HepG2 (cell line): ENCODE measurements at regions not wholly inside any gene's neighbourhood (a gene's known extent, or its start where the extent isn't known, plus 50 kb on each side); places are given as distances from the start of the nearest gene placed in this dataset.

Source experiments
- ARID2 ChIP-seq: sonication (generic); formaldehyde crosslinking; IDR thresholded peaks from 2 replicates; pipeline ENCODE4 v1.8.1; 2022; ENCODE audit warnings: mild to moderate bottlenecking, missing genetic modification reagents, borderline replicate concordance
- BCLAF1 ChIP-seq: fragments of 450-650 bp; IDR thresholded peaks from 2 replicates; pipeline ENCODE4 v1.6.1; 2017; ENCODE audit warnings: mild to moderate bottlenecking
- EHMT2 ChIP-seq: fragments of 200-600 bp; sonication (generic); IDR thresholded peaks from 2 replicates; pipeline ENCODE4 v1.7.0; 2017; ENCODE audit warnings: antibody characterized with exemption, low read depth, low read length, borderline replicate concordance
- FOXJ3 ChIP-seq: sonication (generic); formaldehyde crosslinking; IDR thresholded peaks from 2 replicates; pipeline ENCODE4 v1.4.0; 2020; ENCODE audit warnings: missing genetic modification reagents, mild to moderate bottlenecking, borderline replicate concordance
- HCFC1 ChIP-seq: fragments of 150-350 bp; IDR thresholded peaks from 2 replicates; pipeline ENCODE4 v1.6.1; 2014; ENCODE audit warnings: low read depth, low read length
- HOXA5 ChIP-seq: sonication (generic); formaldehyde crosslinking; IDR thresholded peaks from 2 replicates; pipeline ENCODE4 v1.4.0; 2020; ENCODE audit warnings: missing genetic modification reagents
- KDM4B ChIP-seq: sonication (generic); formaldehyde crosslinking; IDR thresholded peaks from 2 replicates; pipeline ENCODE4 v1.4.0; 2020; ENCODE audit warnings: missing genetic modification reagents
- KLF11 ChIP-seq: IDR thresholded peaks from 2 replicates; pipeline ENCODE4 v1.6.1; 2016; ENCODE audit warnings: missing compliant biosample characterization
- ZNF136 ChIP-seq: sonication (generic); formaldehyde crosslinking; IDR thresholded peaks from 2 replicates; pipeline ENCODE4 v1.8.1; 2022; ENCODE audit warnings: low read depth, mild to moderate bottlenecking, moderate library complexity, missing genetic modification reagents
- ZNF253 ChIP-seq: sonication (generic); formaldehyde crosslinking; IDR thresholded peaks from 2 replicates; pipeline ENCODE4 v1.8.0; 2022; ENCODE audit warnings: mild to moderate bottlenecking, missing genetic modification reagents, borderline replicate concordance
- ZNF432 ChIP-seq: sonication (generic); formaldehyde crosslinking; IDR thresholded peaks from 2 replicates; pipeline ENCODE4 v1.5.0; 2020; ENCODE audit warnings: missing genetic modification reagents, mild to moderate bottlenecking, borderline replicate concordance
- ZNF44 ChIP-seq: sonication (generic); formaldehyde crosslinking; IDR thresholded peaks from 2 replicates; pipeline ENCODE4 v1.5.1; 2020; ENCODE audit warnings: mild to moderate bottlenecking, missing genetic modification reagents
- ZNF7 ChIP-seq: IDR thresholded peaks from 2 replicates; pipeline ENCODE4 v1.6.1; 2016; ENCODE audit warnings: missing biosample characterization, missing genetic modification reagents
- ZNF761 ChIP-seq: sonication (generic); formaldehyde crosslinking; conservative IDR thresholded peaks from 2 replicates; pipeline ENCODE4 v1.4.0; 2020; ENCODE audit warnings: mild to moderate bottlenecking, missing genetic modification reagents
- ZNF816 ChIP-seq: sonication (generic); formaldehyde crosslinking; IDR thresholded peaks from 2 replicates; pipeline ENCODE4 v1.8.0; 2022; ENCODE audit warnings: missing genetic modification reagents, mild to moderate bottlenecking, borderline replicate concordance
- TF ChIP-seq, protein P1 (sequence below): sonication (generic); formaldehyde crosslinking; IDR thresholded peaks from 2 replicates; pipeline ENCODE4 v1.4.0; 2020; ENCODE audit warnings: missing genetic modification reagents, mild to moderate bottlenecking, borderline replicate concordance
- TF ChIP-seq, protein P2 (sequence below): sonication (generic); IDR thresholded peaks from 2 replicates; pipeline ENCODE4 v1.6.1; 2016; ENCODE audit warnings: low read depth, borderline replicate concordance
- TF ChIP-seq, protein P3 (sequence below): sonication (generic); formaldehyde crosslinking; IDR thresholded peaks from 2 replicates; pipeline ENCODE4 v1.4.0; 2020; ENCODE audit warnings: mild to moderate bottlenecking, low read depth, missing genetic modification reagents
- TF ChIP-seq, protein P4 (sequence below), 2 experiments: IDR thresholded peaks; 2 replicates each; pipeline ENCODE4 v1.6.1; 2011 to 2012; ENCODE audit warnings: low read length in 2 of 2, borderline replicate concordance in 1 of 2, low read depth in 1 of 2, mild to moderate bottlenecking in 1 of 2, moderate library complexity in 1 of 2

GRCh38 chr20:12925210-12925755, 83.5 kb upstream of the SPTLC3 start (continued):
- TF ChIP-seq BCLAF1 (no peak), ARID2 (CRISPR knock-in tag) (no peak), ZNF253 (no peak), ZNF7 (CRISPR knock-in tag) (no peak), ZNF432 (CRISPR knock-in tag) (no peak), ZNF761 (CRISPR knock-in tag) (0 out of 2 replicates have a peak, but pooled peaks have one; percentile 70), HOXA5 (no peak; the same call in 1 of the 2 replicates), EHMT2 (no peak; the same call in 1 of the 2 replicates), ZNF136 (CRISPR knock-in tag) (peak; percentile 82; the same call in 1 of the 2 replicates), FOXJ3 (0 out of 2 replicates have a peak, but pooled peaks have one; percentile 21), KLF11 (CRISPR knock-in tag) (peak; percentile 82; the same call in 1 of the 2 replicates), HCFC1 (no peak), ZNF44 (CRISPR knock-in tag) (no peak), KDM4B (CRISPR knock-in tag) (peak; percentile 65; the same call in 1 of the 2 replicates), ZNF816 (no peak)
- TF ChIP-seq, protein P1, sequence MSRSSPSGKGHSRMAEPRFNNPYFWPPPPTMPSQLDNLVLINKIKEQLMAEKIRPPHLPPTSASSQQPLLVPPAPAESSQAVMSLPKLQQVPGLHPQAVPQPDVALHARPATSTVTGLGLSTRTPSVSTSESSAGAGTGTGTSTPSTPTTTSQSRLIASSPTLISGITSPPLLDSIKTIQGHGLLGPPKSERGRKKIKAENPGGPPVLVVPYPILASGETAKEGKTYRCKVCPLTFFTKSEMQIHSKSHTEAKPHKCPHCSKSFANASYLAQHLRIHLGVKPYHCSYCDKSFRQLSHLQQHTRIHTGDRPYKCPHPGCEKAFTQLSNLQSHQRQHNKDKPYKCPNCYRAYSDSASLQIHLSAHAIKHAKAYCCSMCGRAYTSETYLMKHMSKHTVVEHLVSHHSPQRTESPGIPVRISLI (CRISPR knock-in tag) = no peak
- TF ChIP-seq, protein P2, sequence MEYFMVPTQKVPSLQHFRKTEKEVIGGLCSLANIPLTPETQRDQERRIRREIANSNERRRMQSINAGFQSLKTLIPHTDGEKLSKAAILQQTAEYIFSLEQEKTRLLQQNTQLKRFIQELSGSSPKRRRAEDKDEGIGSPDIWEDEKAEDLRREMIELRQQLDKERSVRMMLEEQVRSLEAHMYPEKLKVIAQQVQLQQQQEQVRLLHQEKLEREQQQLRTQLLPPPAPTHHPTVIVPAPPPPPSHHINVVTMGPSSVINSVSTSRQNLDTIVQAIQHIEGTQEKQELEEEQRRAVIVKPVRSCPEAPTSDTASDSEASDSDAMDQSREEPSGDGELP = peak; percentile 92
- TF ChIP-seq, protein P3, sequence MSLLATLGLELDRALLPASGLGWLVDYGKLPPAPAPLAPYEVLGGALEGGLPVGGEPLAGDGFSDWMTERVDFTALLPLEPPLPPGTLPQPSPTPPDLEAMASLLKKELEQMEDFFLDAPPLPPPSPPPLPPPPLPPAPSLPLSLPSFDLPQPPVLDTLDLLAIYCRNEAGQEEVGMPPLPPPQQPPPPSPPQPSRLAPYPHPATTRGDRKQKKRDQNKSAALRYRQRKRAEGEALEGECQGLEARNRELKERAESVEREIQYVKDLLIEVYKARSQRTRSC (CRISPR knock-in tag) = 0 out of 2 replicates have a peak, but pooled peaks have one; percentile 51
- TF ChIP-seq, protein P4, sequence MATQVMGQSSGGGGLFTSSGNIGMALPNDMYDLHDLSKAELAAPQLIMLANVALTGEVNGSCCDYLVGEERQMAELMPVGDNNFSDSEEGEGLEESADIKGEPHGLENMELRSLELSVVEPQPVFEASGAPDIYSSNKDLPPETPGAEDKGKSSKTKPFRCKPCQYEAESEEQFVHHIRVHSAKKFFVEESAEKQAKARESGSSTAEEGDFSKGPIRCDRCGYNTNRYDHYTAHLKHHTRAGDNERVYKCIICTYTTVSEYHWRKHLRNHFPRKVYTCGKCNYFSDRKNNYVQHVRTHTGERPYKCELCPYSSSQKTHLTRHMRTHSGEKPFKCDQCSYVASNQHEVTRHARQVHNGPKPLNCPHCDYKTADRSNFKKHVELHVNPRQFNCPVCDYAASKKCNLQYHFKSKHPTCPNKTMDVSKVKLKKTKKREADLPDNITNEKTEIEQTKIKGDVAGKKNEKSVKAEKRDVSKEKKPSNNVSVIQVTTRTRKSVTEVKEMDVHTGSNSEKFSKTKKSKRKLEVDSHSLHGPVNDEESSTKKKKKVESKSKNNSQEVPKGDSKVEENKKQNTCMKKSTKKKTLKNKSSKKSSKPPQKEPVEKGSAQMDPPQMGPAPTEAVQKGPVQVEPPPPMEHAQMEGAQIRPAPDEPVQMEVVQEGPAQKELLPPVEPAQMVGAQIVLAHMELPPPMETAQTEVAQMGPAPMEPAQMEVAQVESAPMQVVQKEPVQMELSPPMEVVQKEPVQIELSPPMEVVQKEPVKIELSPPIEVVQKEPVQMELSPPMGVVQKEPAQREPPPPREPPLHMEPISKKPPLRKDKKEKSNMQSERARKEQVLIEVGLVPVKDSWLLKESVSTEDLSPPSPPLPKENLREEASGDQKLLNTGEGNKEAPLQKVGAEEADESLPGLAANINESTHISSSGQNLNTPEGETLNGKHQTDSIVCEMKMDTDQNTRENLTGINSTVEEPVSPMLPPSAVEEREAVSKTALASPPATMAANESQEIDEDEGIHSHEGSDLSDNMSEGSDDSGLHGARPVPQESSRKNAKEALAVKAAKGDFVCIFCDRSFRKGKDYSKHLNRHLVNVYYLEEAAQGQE (IDR thresholded peaks at IDR 0.05; ENCODE audit: borderline replicate concordance in 1 of 2, low read depth in 1 of 2, low read length in 2 of 2) = no peak
